Memory B cell (primary cell): ENCODE measurements at regions not wholly inside any gene's neighbourhood (a gene's known extent, or its start where the extent isn't known, plus 50 kb on each side); places are given as distances from the start of the nearest gene placed in this dataset.

Source experiments
- ATAC-seq: fragments of 150-1000 bp; cut with Tn5 transposase; 2 replicates; pipeline ENCODE4 v1.10.0; 2021; ENCODE audit warnings: low read depth, mild to moderate bottlenecking, moderate library complexity
- DNase-seq, 2 donors: peaks; one replicate each; pipeline ENCODE4 v3.0.0; 2022; ENCODE audit warnings: low spot score in 2 of 2
- H3K27ac Mint-ChIP-seq: one replicate; pipeline ENCODE4 v1.8.0; 2022; ENCODE audit warnings: mild to moderate bottlenecking, moderate library complexity, mixed read lengths
- H3K27me3 Mint-ChIP-seq: one replicate; pipeline ENCODE4 v1.8.0; 2022; ENCODE audit warnings: mixed read lengths
- H3K36me3 Mint-ChIP-seq: one replicate; pipeline ENCODE4 v1.8.0; 2022; ENCODE audit warnings: mild to moderate bottlenecking, mixed read lengths
- H3K4me1 Mint-ChIP-seq: one replicate; pipeline ENCODE4 v1.8.0; 2022; ENCODE audit warnings: mixed read lengths
- H3K4me3 Mint-ChIP-seq: one replicate; pipeline ENCODE4 v1.8.0; 2022; ENCODE audit warnings: mild to moderate bottlenecking, moderate library complexity, mixed read lengths
- H3K9me3 Mint-ChIP-seq: one replicate; pipeline ENCODE4 v1.8.0; 2022; ENCODE audit warnings: mixed read lengths

GRCh38 chr4:148827781-148828180 lies 385.6 kb upstream of the NR3C2 start:
- Mint-ChIP-seq H3K27ac (no peak overlapping the region), H3K4me1 (peaks cover under 1% of the 10 kb centered on the region), H3K4me3 (no peak overlapping the region), H3K36me3 (peaks cover 2% of the 10 kb centered on the region), H3K27me3 (no peaks in the 10 kb centered on the region), H3K9me3 (peaks cover 4% of the 10 kb centered on the region)
- ATAC-seq (no peak), DNase-seq (no peak)

GRCh38 chr4:148823419-148823769 lies 381.2 kb upstream of the NR3C2 start:
- ATAC-seq, result no peak
- DNase-seq, result no peak
- Mint-ChIP-seq H3K27ac (no peak overlapping the region), H3K4me1 (no peaks in the 10 kb centered on the region), H3K36me3 (no peaks in the 10 kb centered on the region), H3K9me3 (peaks cover 4% of the 10 kb centered on the region), H3K27me3 (no peaks in the 10 kb centered on the region), H3K4me3 (no peak overlapping the region)

GRCh38 chr4:148822572-148823418 lies 380.6 kb upstream of the NR3C2 start:
- H3K4me1 Mint-ChIP-seq, result no peaks in the 10 kb centered on the region
- DNase-seq (no peak), ATAC-seq (no peak)
- H3K36me3 Mint-ChIP-seq, result no peaks in the 10 kb centered on the region
- H3K4me3 Mint-ChIP-seq, result no peak overlapping the region
- H3K9me3 Mint-ChIP-seq, result peaks cover 4% of the 10 kb centered on the region
- no peaks in the 10 kb centered on the region for H3K27me3 Mint-ChIP-seq
- no peak overlapping the region for H3K27ac Mint-ChIP-seq

- ATAC-seq (no peak), DNase-seq (no peak)
- no peak overlapping the region for H3K4me3 Mint-ChIP-seq
- no peaks in the 10 kb centered on the region for H3K4me1 Mint-ChIP-seq
- no peaks in the 10 kb centered on the region for H3K27me3 Mint-ChIP-seq
- peaks cover 2% of the 10 kb centered on the region for H3K36me3 Mint-ChIP-seq
- peaks cover 1% of the 10 kb centered on the region for H3K9me3 Mint-ChIP-seq
- no peak overlapping the region for H3K27ac Mint-ChIP-seq
Observed at GRCh38 chr4:148814030-148814429, 371.8 kb upstream of the NR3C2 start.

GRCh38 chr4:148813289-148813688 lies 371.1 kb upstream of the NR3C2 start:
- H3K4me3 Mint-ChIP-seq, result no peak overlapping the region
- H3K36me3 Mint-ChIP-seq, result peaks cover 2% of the 10 kb centered on the region
- H3K27ac Mint-ChIP-seq, result no peak overlapping the region
- ATAC-seq (no peak), DNase-seq (no peak)
- H3K4me1 Mint-ChIP-seq, result no peaks in the 10 kb centered on the region
- no peaks in the 10 kb centered on the region for H3K27me3 Mint-ChIP-seq
- H3K9me3 Mint-ChIP-seq, result peaks cover 1% of the 10 kb centered on the region

GRCh38 chr4:148812101-148812500 lies 369.9 kb upstream of the NR3C2 start:
- H3K27ac Mint-ChIP-seq, result no peak overlapping the region
- no peak overlapping the region for H3K4me3 Mint-ChIP-seq
- ATAC-seq, result no peak
- H3K27me3 Mint-ChIP-seq, result no peaks in the 10 kb centered on the region
- DNase-seq, result no peak
- H3K36me3 Mint-ChIP-seq, result peaks cover 2% of the 10 kb centered on the region
- H3K4me1 Mint-ChIP-seq, result no peaks in the 10 kb centered on the region
- peaks cover 4% of the 10 kb centered on the region for H3K9me3 Mint-ChIP-seq

- DNase-seq, result no peak
- no peaks in the 10 kb centered on the region for H3K4me1 Mint-ChIP-seq
- peaks cover 2% of the 10 kb centered on the region for H3K36me3 Mint-ChIP-seq
- no peak for ATAC-seq
- peaks cover 4% of the 10 kb centered on the region for H3K9me3 Mint-ChIP-seq
- H3K27me3 Mint-ChIP-seq, result no peaks in the 10 kb centered on the region
- no peak overlapping the region for H3K27ac Mint-ChIP-seq
- no peak overlapping the region for H3K4me3 Mint-ChIP-seq
Observed at GRCh38 chr4:148810461-148810860, 368.2 kb upstream of the NR3C2 start.

- no peak overlapping the region for H3K4me3 Mint-ChIP-seq
- no peak for ATAC-seq
Observed at GRCh38 chr4:148808416-148808815, 366.2 kb upstream of the NR3C2 start.

GRCh38 chr4:148800940-148801339 lies 358.7 kb upstream of the NR3C2 start:
- Mint-ChIP-seq H3K4me1 (no peaks in the 10 kb centered on the region), H3K27me3 (no peaks in the 10 kb centered on the region), H3K4me3 (no peak overlapping the region), H3K36me3 (peaks cover 1% of the 10 kb centered on the region), H3K27ac (no peak overlapping the region), H3K9me3 (no peaks in the 10 kb centered on the region)
- ATAC-seq (no peak), DNase-seq (no peak)

More at GRCh38 chr4:148808416-148808815, 366.2 kb upstream of the NR3C2 start:
- Mint-ChIP-seq H3K4me1 (no peaks in the 10 kb centered on the region), H3K36me3 (peaks cover 2% of the 10 kb centered on the region), H3K27me3 (no peaks in the 10 kb centered on the region), H3K9me3 (peaks cover 4% of the 10 kb centered on the region), H3K27ac (no peak overlapping the region)
- DNase-seq, result no peak

- Mint-ChIP-seq H3K27me3 (no peaks in the 10 kb centered on the region), H3K9me3 (no peaks in the 10 kb centered on the region), H3K4me3 (no peak overlapping the region), H3K36me3 (no peaks in the 10 kb centered on the region), H3K4me1 (no peaks in the 10 kb centered on the region), H3K27ac (no peak overlapping the region)
- no peak for DNase-seq
- ATAC-seq, result no peak
Observed at GRCh38 chr4:148800336-148800885, 358.2 kb upstream of the NR3C2 start.

- no peaks in the 10 kb centered on the region for H3K36me3 Mint-ChIP-seq
- no peak overlapping the region for H3K4me3 Mint-ChIP-seq
- no peaks in the 10 kb centered on the region for H3K4me1 Mint-ChIP-seq
- H3K27me3 Mint-ChIP-seq, result peaks cover 2% of the 10 kb centered on the region
- DNase-seq, result no peak
- no peak overlapping the region for H3K27ac Mint-ChIP-seq
- H3K9me3 Mint-ChIP-seq, result no peaks in the 10 kb centered on the region
- ATAC-seq, result no peak
Observed at GRCh38 chr4:148795156-148795864, 353.1 kb upstream of the NR3C2 start.

- ATAC-seq, result no peak
Observed at GRCh38 chr4:148793221-148793620, 351.0 kb upstream of the NR3C2 start.

GRCh38 chr4:148790691-148791090 lies 348.5 kb upstream of the NR3C2 start:
- ATAC-seq (no peak), DNase-seq (no peak)
- Mint-ChIP-seq H3K9me3 (no peaks in the 10 kb centered on the region), H3K27ac (no peak overlapping the region), H3K36me3 (no peaks in the 10 kb centered on the region), H3K4me1 (no peaks in the 10 kb centered on the region), H3K4me3 (no peak overlapping the region), H3K27me3 (peaks cover 2% of the 10 kb centered on the region)

More at GRCh38 chr4:148793221-148793620, 351.0 kb upstream of the NR3C2 start:
- Mint-ChIP-seq H3K9me3 (no peaks in the 10 kb centered on the region), H3K4me3 (no peak overlapping the region), H3K27ac (no peak overlapping the region), H3K36me3 (no peaks in the 10 kb centered on the region), H3K27me3 (peaks cover 2% of the 10 kb centered on the region), H3K4me1 (no peaks in the 10 kb centered on the region)
- DNase-seq, result no peak

- Mint-ChIP-seq H3K27me3 (peaks cover 2% of the 10 kb centered on the region), H3K36me3 (no peaks in the 10 kb centered on the region)
- ATAC-seq, result no peak
Observed at GRCh38 chr4:148790246-148790645, 348.0 kb upstream of the NR3C2 start.

More at GRCh38 chr4:148790246-148790645, 348.0 kb upstream of the NR3C2 start:
- Mint-ChIP-seq H3K27ac (no peak overlapping the region), H3K4me3 (no peak overlapping the region), H3K9me3 (no peaks in the 10 kb centered on the region), H3K4me1 (no peaks in the 10 kb centered on the region)
- DNase-seq, result no peak
